Activated naive CD4-positive, alpha-beta T cell treated with anti-CD3 and anti-CD28 coated beads, Interleukin-2, amount 10 ng/mL, durations not matched to agents 7 days and 5 days (primary cell): ENCODE measurements at regions not wholly inside any gene's neighbourhood (a gene's known extent, or its start where the extent isn't known, plus 50 kb on each side); places are given as distances from the start of the nearest gene placed in this dataset.
A peak's percentile ranks its signal among the peaks of the same experiment; 100 is the strongest.

Experiments used
- CTCF ChIA-PET: fragments of 350-600 bp; sonication (Branson Sonifier 250); formaldehyde crosslinking; loops from one replicate; lab custom pipeline; 2021; ENCODE audit warnings: antibody characterized with exemption; lab: Charles Lee
- DNase-seq: peaks from one replicate; pipeline ENCODE4 v3.0.0-alpha.2; 2020
- H3K27ac Mint-ChIP-seq: one replicate; pipeline ENCODE4 v1.8.0; 2021; ENCODE audit warnings: mild to moderate bottlenecking, moderate library complexity, mixed read lengths
- H3K27me3 Mint-ChIP-seq: one replicate; pipeline ENCODE4 v1.8.0; 2021; ENCODE audit warnings: mild to moderate bottlenecking, mixed read lengths
- H3K36me3 Mint-ChIP-seq: one replicate; pipeline ENCODE4 v1.8.0; 2021; ENCODE audit warnings: mixed read lengths
- H3K4me1 Mint-ChIP-seq: one replicate; pipeline ENCODE4 v1.8.0; 2021; ENCODE audit warnings: mixed read lengths
- H3K4me3 Mint-ChIP-seq: one replicate; pipeline ENCODE4 v1.8.0; 2021; ENCODE audit warnings: mild to moderate bottlenecking, moderate library complexity, mixed read lengths
- H3K9me3 Mint-ChIP-seq: one replicate; pipeline ENCODE4 v1.8.0; 2021; ENCODE audit warnings: mixed read lengths

- Mint-ChIP-seq H3K4me3 (peak overlapping the region; percentile 33), H3K4me1 (peaks cover 37% of the 10 kb centered on the region), H3K36me3 (peaks cover 3% of the 10 kb centered on the region), H3K27me3 (peaks cover 7% of the 10 kb centered on the region), H3K9me3 (peaks cover 1% of the 10 kb centered on the region), H3K27ac (peak overlapping the region; percentile 89)
- CTCF ChIA-PET, result interaction anchor here (0.7 to 0.9 kb wide), 2 partner anchors 64 to 66 kb away, joined by 3 to 4 read pairs; partner anchors contain the start of gene ENC1
- DNase-seq, result peak; percentile 31
These were observed 63.5 kb downstream of the ENC1 start for GRCh38 chr5:74576941-74577456.

DNA sequence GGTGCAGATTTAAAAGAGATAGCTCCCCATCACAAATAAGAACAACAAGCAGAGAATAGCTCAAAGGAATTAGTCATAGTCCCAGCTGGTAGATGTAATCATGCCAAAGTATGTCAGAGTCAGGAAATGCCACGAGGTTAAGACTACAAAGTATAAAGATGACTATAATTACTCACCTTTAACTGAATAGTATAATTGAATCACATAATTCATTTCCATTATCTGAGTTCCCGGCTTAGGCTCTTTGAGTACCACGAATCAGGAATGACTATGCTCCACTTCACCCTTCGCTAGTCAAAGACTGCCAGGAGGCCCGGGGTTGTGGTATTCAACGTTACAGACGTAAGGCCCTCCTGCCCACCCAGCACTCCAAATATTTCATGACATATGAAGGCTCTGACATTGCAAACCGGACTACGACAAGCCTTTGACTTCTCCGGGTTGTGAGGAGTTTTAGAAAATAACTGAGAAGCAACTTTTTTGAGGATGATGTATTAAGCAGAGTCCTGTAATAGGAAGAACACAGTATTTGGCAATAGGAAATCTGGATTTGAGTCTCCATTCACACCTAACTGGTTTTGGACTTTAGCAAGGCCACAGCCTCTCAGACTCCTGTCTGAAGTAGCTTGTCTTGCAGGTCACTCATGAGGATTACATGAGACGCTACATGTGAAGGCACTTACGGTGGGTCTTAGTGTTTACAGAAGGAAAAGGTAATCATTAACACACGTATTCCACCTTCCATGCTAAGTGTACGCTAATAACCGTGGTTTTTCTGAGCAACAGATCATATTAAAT, 64.6 kb downstream of the ENC1 start:
- CTCF ChIA-PET, result interaction anchor here (0.6 to 1.2 kb wide), 2 partner anchors 61 to 63 kb away, joined by 3 read pairs; no protein-coding TSS in a partner anchor
- H3K9me3 Mint-ChIP-seq, result peaks cover 1% of the 10 kb centered on the region
- no peak for DNase-seq
- H3K27ac Mint-ChIP-seq, result peak overlapping the region; percentile 79
- peaks cover 16% of the 10 kb centered on the region for H3K27me3 Mint-ChIP-seq
- H3K4me1 Mint-ChIP-seq, result peaks cover 37% of the 10 kb centered on the region
- peak overlapping the region; percentile 28 for H3K4me3 Mint-ChIP-seq
- peaks cover 3% of the 10 kb centered on the region for H3K36me3 Mint-ChIP-seq

- Mint-ChIP-seq H3K4me3 (no peak overlapping the region), H3K9me3 (peaks cover 4% of the 10 kb centered on the region), H3K27me3 (peaks cover 16% of the 10 kb centered on the region), H3K4me1 (no peaks in the 10 kb centered on the region), H3K27ac (no peak overlapping the region), H3K36me3 (no peaks in the 10 kb centered on the region)
- DNase-seq, result no peak
- CTCF ChIA-PET, result no interaction called here
These were observed 70.3 kb downstream of the ENC1 start for GRCh38 chr5:74570250-74570649.

- peaks cover 11% of the 10 kb centered on the region for H3K27me3 Mint-ChIP-seq
These were observed 73.0 kb downstream of the ENC1 start for GRCh38 chr5:74567411-74567995.

GRCh38 chr5:74562122-74562521, 78.4 kb downstream of the ENC1 start:
- no peak for DNase-seq
- peaks cover 8% of the 10 kb centered on the region for H3K27me3 Mint-ChIP-seq
- no peaks in the 10 kb centered on the region for H3K9me3 Mint-ChIP-seq
- CTCF ChIA-PET, result no interaction called here
- H3K4me1 Mint-ChIP-seq, result no peaks in the 10 kb centered on the region
- no peak overlapping the region for H3K4me3 Mint-ChIP-seq
- no peak overlapping the region for H3K27ac Mint-ChIP-seq
- no peaks in the 10 kb centered on the region for H3K36me3 Mint-ChIP-seq

More at GRCh38 chr5:74567411-74567995, 73.0 kb downstream of the ENC1 start:
- Mint-ChIP-seq H3K9me3 (peaks cover 3% of the 10 kb centered on the region), H3K27ac (no peak overlapping the region), H3K36me3 (no peaks in the 10 kb centered on the region), H3K4me1 (no peaks in the 10 kb centered on the region), H3K4me3 (no peak overlapping the region)
- DNase-seq, result no peak
- CTCF ChIA-PET, result no interaction called here

- H3K4me3 Mint-ChIP-seq, result no peak overlapping the region
- H3K9me3 Mint-ChIP-seq, result no peaks in the 10 kb centered on the region
- DNase-seq, result no peak
- H3K27me3 Mint-ChIP-seq, result peaks cover 11% of the 10 kb centered on the region
- no peaks in the 10 kb centered on the region for H3K36me3 Mint-ChIP-seq
- H3K27ac Mint-ChIP-seq, result no peak overlapping the region
- CTCF ChIA-PET, result no interaction called here
- no peaks in the 10 kb centered on the region for H3K4me1 Mint-ChIP-seq
These were observed 80.3 kb downstream of the ENC1 start for GRCh38 chr5:74560245-74560644.

- no peaks in the 10 kb centered on the region for H3K9me3 Mint-ChIP-seq
- H3K27ac Mint-ChIP-seq, result no peak overlapping the region
- H3K4me3 Mint-ChIP-seq, result no peak overlapping the region
- H3K4me1 Mint-ChIP-seq, result no peaks in the 10 kb centered on the region
- DNase-seq, result no peak
- H3K36me3 Mint-ChIP-seq, result no peaks in the 10 kb centered on the region
- peaks cover 20% of the 10 kb centered on the region for H3K27me3 Mint-ChIP-seq
- CTCF ChIA-PET, result no interaction called here
These were observed 83.6 kb downstream of the ENC1 start for GRCh38 chr5:74556631-74557595.

DNA sequence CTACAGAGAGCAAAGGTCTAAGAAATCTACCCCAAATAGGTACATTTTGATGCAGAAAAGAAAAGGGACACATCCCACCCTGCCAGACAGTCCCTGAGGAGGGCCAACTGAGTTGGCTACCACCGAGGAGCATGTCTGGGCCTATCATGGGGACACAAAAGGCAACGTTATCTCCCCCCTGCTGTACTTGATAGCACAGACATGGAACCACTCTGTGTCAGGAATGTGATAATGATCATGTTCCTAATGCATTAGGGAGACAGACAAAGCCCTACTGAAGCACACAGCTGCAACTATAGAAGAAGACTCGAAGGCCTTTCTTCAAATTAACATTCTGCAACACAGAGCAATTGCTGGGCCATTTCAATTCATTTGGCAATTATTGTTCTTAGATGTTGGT, 84.5 kb downstream of the ENC1 start:
- Mint-ChIP-seq H3K4me3 (no peak overlapping the region), H3K27me3 (peaks cover 20% of the 10 kb centered on the region), H3K27ac (no peak overlapping the region), H3K9me3 (no peaks in the 10 kb centered on the region), H3K4me1 (no peaks in the 10 kb centered on the region), H3K36me3 (no peaks in the 10 kb centered on the region)
- CTCF ChIA-PET, result no interaction called here
- no peak for DNase-seq

GRCh38 chr5:74552101-74552500, 88.4 kb downstream of the ENC1 start:
- H3K4me1 Mint-ChIP-seq, result no peaks in the 10 kb centered on the region
- CTCF ChIA-PET, result no interaction called here
- no peak overlapping the region for H3K4me3 Mint-ChIP-seq
- no peak for DNase-seq
- peaks cover 12% of the 10 kb centered on the region for H3K27me3 Mint-ChIP-seq
- no peak overlapping the region for H3K27ac Mint-ChIP-seq
- H3K9me3 Mint-ChIP-seq, result no peaks in the 10 kb centered on the region
- H3K36me3 Mint-ChIP-seq, result no peaks in the 10 kb centered on the region

- CTCF ChIA-PET, result no interaction called here
- H3K4me1 Mint-ChIP-seq, result no peaks in the 10 kb centered on the region
- no peak for DNase-seq
- peaks cover 12% of the 10 kb centered on the region for H3K27me3 Mint-ChIP-seq
- H3K27ac Mint-ChIP-seq, result no peak overlapping the region
- H3K36me3 Mint-ChIP-seq, result no peaks in the 10 kb centered on the region
- no peak overlapping the region for H3K4me3 Mint-ChIP-seq
- no peaks in the 10 kb centered on the region for H3K9me3 Mint-ChIP-seq
These were observed 89.6 kb downstream of the ENC1 start for GRCh38 chr5:74550927-74551326.

GRCh38 chr5:74549384-74549783, 91.1 kb downstream of the ENC1 start:
- CTCF ChIA-PET, result no interaction called here
- no peaks in the 10 kb centered on the region for H3K9me3 Mint-ChIP-seq
- no peak for DNase-seq
- no peaks in the 10 kb centered on the region for H3K36me3 Mint-ChIP-seq
- no peak overlapping the region for H3K4me3 Mint-ChIP-seq
- peaks cover under 1% of the 10 kb centered on the region for H3K27me3 Mint-ChIP-seq
- H3K27ac Mint-ChIP-seq, result no peak overlapping the region
- H3K4me1 Mint-ChIP-seq, result no peaks in the 10 kb centered on the region

- Mint-ChIP-seq H3K4me3 (no peak overlapping the region), H3K27me3 (peaks cover 10% of the 10 kb centered on the region), H3K36me3 (no peaks in the 10 kb centered on the region), H3K4me1 (no peaks in the 10 kb centered on the region), H3K27ac (no peak overlapping the region), H3K9me3 (no peaks in the 10 kb centered on the region)
- CTCF ChIA-PET, result no interaction called here
- no peak for DNase-seq
These were observed 93.7 kb downstream of the ENC1 start for GRCh38 chr5:74546796-74547195.

GRCh38 chr5:74544811-74545210, 95.7 kb downstream of the ENC1 start:
- no peaks in the 10 kb centered on the region for H3K4me1 Mint-ChIP-seq
- H3K9me3 Mint-ChIP-seq, result no peaks in the 10 kb centered on the region
- peaks cover 10% of the 10 kb centered on the region for H3K27me3 Mint-ChIP-seq
- CTCF ChIA-PET, result no interaction called here
- no peaks in the 10 kb centered on the region for H3K36me3 Mint-ChIP-seq
- H3K4me3 Mint-ChIP-seq, result no peak overlapping the region
- DNase-seq, result no peak
- H3K27ac Mint-ChIP-seq, result no peak overlapping the region
